CD14-positive monocyte (primary cell): ENCODE measurements at regions not wholly inside any gene's neighbourhood (a gene's known extent, or its start where the extent isn't known, plus 50 kb on each side); places are given as distances from the start of the nearest gene placed in this dataset.

ENCODE experiments used
- DNase-seq, 3 donors: peaks; one replicate each; pipeline ENCODE4 v3.0.0-alpha.2; 2011 to 2022
- H2AFZ ChIP-seq: 2 replicates; pipeline ENCODE4 v1.6.0; 2012; ENCODE audit warnings: mild to moderate bottlenecking, low read depth, low read length, inconsistent platforms; ENCODE audit not compliant: insufficient read depth, poor library complexity, severe bottlenecking
- H3K27ac ChIP-seq, 2 donors: 1 replicate in 1 of 2; 2 replicates in 1 of 2; pipeline ENCODE4 v1.5.1; 2012 to 2013; ENCODE audit warnings: low read length in 2 of 2, control low read depth in 1 of 2, inconsistent platforms in 1 of 2, low read depth in 1 of 2, mild to moderate bottlenecking in 1 of 2
- H3K27me3 ChIP-seq, 2 donors: one replicate each; pipeline versions ENCODE4 v1.6.0 to v1.6.1; 2011 to 2013; ENCODE audit warnings: low read length in 2 of 2; ENCODE audit not compliant: control insufficient read depth in 2 of 2, insufficient read depth in 2 of 2
- H3K36me3 ChIP-seq, 2 donors: replicated peaks in 1 of 2; 1 replicate in 1 of 2; 2 replicates in 1 of 2; pipeline versions ENCODE4 v1.5.1 to v1.6.1; 2012 to 2013; ENCODE audit warnings: low read length in 2 of 2, control low read depth in 1 of 2, inconsistent platforms in 1 of 2, mild to moderate bottlenecking in 1 of 2; ENCODE audit not compliant: insufficient read depth in 2 of 2, control insufficient read depth in 1 of 2
- H3K4me1 ChIP-seq, 2 donors: 1 replicate in 1 of 2; 2 replicates in 1 of 2; pipeline versions ENCODE4 v1.5.1 to v1.6.1; 2012 to 2013; ENCODE audit warnings: low read length in 2 of 2, control low read depth in 1 of 2, inconsistent platforms in 1 of 2, mild to moderate bottlenecking in 1 of 2, moderate library complexity in 1 of 2; ENCODE audit not compliant: insufficient read depth in 2 of 2, control insufficient read depth in 1 of 2
- H3K4me2 ChIP-seq: replicated peaks from 2 replicates; pipeline ENCODE3; 2012; ENCODE audit warnings: low read length, moderate library complexity, mild to moderate bottlenecking; ENCODE audit not compliant: poor library complexity, severe bottlenecking; ENCODE audit errors: extremely low read depth
- H3K4me3 ChIP-seq, 3 experiments: fragments of 200-600 bp in 1 of 3; sonication (generic) in 1 of 3; replicated peaks in 1 of 3; 1 replicate in 2 of 3; 2 replicates in 1 of 3; pipeline ENCODE4 v1.5.1; 2011 to 2013; ENCODE audit warnings: low read length in 3 of 3, mild to moderate bottlenecking in 3 of 3, control low read depth in 2 of 3, low read depth in 2 of 3, inconsistent platforms in 1 of 3, moderate library complexity in 1 of 3
- H3K79me2 ChIP-seq: 2 replicates; pipeline ENCODE4 v1.6.0; 2012; ENCODE audit warnings: mild to moderate bottlenecking, control low read depth, inconsistent platforms, low read length, moderate library complexity; ENCODE audit not compliant: insufficient read depth
- H3K9ac ChIP-seq: 2 replicates; pipeline ENCODE4 v1.6.0; 2017; ENCODE audit warnings: low read length, mild to moderate bottlenecking; ENCODE audit not compliant: insufficient read depth, poor library complexity, severe bottlenecking
- H3K9me3 ChIP-seq, 2 donors: replicated peaks in 1 of 2; 1 replicate in 1 of 2; 2 replicates in 1 of 2; pipeline versions ENCODE4 v1.5.1 to v1.6.1; 2012 to 2013; ENCODE audit warnings: low read length in 2 of 2, control low read depth in 1 of 2; ENCODE audit not compliant: control insufficient read depth in 1 of 2, insufficient read depth in 1 of 2
- H4K20me1 ChIP-seq: 2 replicates; pipeline ENCODE4 v1.6.0; 2012; ENCODE audit warnings: mild to moderate bottlenecking, low read length, control low read depth, moderate library complexity; ENCODE audit not compliant: insufficient read depth
- H3K27ac Mint-ChIP-seq, 7 donors: one replicate each; pipeline ENCODE4 v1.8.0; 2020; ENCODE audit warnings: mild to moderate bottlenecking in 7 of 7, mixed read lengths in 7 of 7, moderate library complexity in 6 of 7, inconsistent platforms in 2 of 7
- H3K27me3 Mint-ChIP-seq, 3 donors: one replicate each; pipeline ENCODE4 v1.8.0; 2021 to 2022; ENCODE audit warnings: low read depth in 3 of 3, mild to moderate bottlenecking in 3 of 3, mixed read lengths in 3 of 3, moderate library complexity in 3 of 3, inconsistent platforms in 1 of 3
- H3K36me3 Mint-ChIP-seq, 2 donors: one replicate each; pipeline ENCODE4 v1.8.0; 2020; ENCODE audit warnings: mixed read lengths in 2 of 2, inconsistent platforms in 1 of 2, mild to moderate bottlenecking in 1 of 2
- H3K4me1 Mint-ChIP-seq: one replicate; pipeline ENCODE4 v1.8.0; 2020; ENCODE audit warnings: mild to moderate bottlenecking, mixed read lengths
- H3K4me3 Mint-ChIP-seq, 2 donors: one replicate each; pipeline ENCODE4 v1.8.0; 2020; ENCODE audit warnings: mild to moderate bottlenecking in 2 of 2, mixed read lengths in 2 of 2, moderate library complexity in 1 of 2
- H3K9me3 Mint-ChIP-seq, 7 donors: one replicate each; pipeline ENCODE4 v1.8.0; 2020 to 2022; ENCODE audit warnings: mixed read lengths in 7 of 7, mild to moderate bottlenecking in 6 of 7, moderate library complexity in 6 of 7, inconsistent platforms in 2 of 7
- CTCF ChIP-seq: fragments of 200-600 bp; IDR thresholded peaks from one replicate; pipeline ENCODE4 v1.8.0; 2022; ENCODE audit warnings: antibody characterized with exemption, mild to moderate bottlenecking
- WGBS: methylation state at CpG from one replicate; pipeline ENCODE4 v1.1.5; 2013; ENCODE audit warnings: missing lambda C conversion rate; ENCODE audit not compliant: insufficient coverage; 5-methylcytosine and 5-hydroxymethylcytosine counted together
- intact Hi-C, 2 donors: fragments of 100-400 bp; cut with micrococcal nuclease; formaldehyde crosslinking; loops; one replicate each; pipeline versions ENCODE4 v1.15.0 to v1.15.1; 2023

- no peaks in the 10 kb centered on the region for H3K27me3 ChIP-seq
- no peak overlapping the region for H3K9ac ChIP-seq
- Mint-ChIP-seq H3K4me1 (no peaks in the 10 kb centered on the region), H3K27me3 (peaks cover 0 to 1% (median 0%) of the 10 kb centered on the region in 3 donors), H3K9me3 (peaks cover 7 to 17% (median 10%) of the 10 kb centered on the region in 7 donors), H3K27ac (no peak overlapping the region), H3K36me3 (no peaks in the 10 kb centered on the region), H3K4me3 (no peak overlapping the region)
- H3K36me3 ChIP-seq = no peaks in the 10 kb centered on the region
- H3K9me3 ChIP-seq = peaks cover 6 to 11% of the 10 kb centered on the region in 2 donors
- no peak overlapping the region for H3K27ac ChIP-seq
- no peak overlapping the region for H2AFZ ChIP-seq
- intact Hi-C loops = no loop called here
- H3K4me2 ChIP-seq = no peak overlapping the region
- no peak overlapping the region for H3K4me3 ChIP-seq
- no peaks in the 10 kb centered on the region for H3K79me2 ChIP-seq
- no peaks in the 10 kb centered on the region for H4K20me1 ChIP-seq
- DNase-seq = no peak
- no peak for TF ChIP-seq CTCF
- H3K4me1 ChIP-seq = no peaks in the 10 kb centered on the region
These were observed 195.0 kb downstream of the FBXO4 start for GRCh38 chr5:42120070-42120469.

- TF ChIP-seq CTCF = no peak
- 88% methylated on average over 1 of the region's 2 CpGs for WGBS
- Histone ChIP-seq H3K4me2 (no peak overlapping the region), H3K27ac (no peak overlapping the region), H3K4me3 (no peak overlapping the region), H3K36me3 (no peaks in the 10 kb centered on the region), H3K9ac (no peak overlapping the region), H3K79me2 (no peaks in the 10 kb centered on the region), H3K9me3 (peaks cover 6 to 11% of the 10 kb centered on the region in 2 donors), H3K4me1 (no peaks in the 10 kb centered on the region), H4K20me1 (no peaks in the 10 kb centered on the region), H3K27me3 (no peaks in the 10 kb centered on the region), H2AFZ (no peak overlapping the region)
- H3K9me3 Mint-ChIP-seq = peaks cover 3 to 13% (median 5%) of the 10 kb centered on the region in 7 donors
- no peak overlapping the region for H3K4me3 Mint-ChIP-seq
- H3K27me3 Mint-ChIP-seq = peaks cover 0 to 1% (median 0%) of the 10 kb centered on the region in 3 donors
- DNase-seq = no peak
- intact Hi-C loops = no loop called here
- no peak overlapping the region for H3K27ac Mint-ChIP-seq
- no peaks in the 10 kb centered on the region for H3K4me1 Mint-ChIP-seq
- H3K36me3 Mint-ChIP-seq = no peaks in the 10 kb centered on the region
These were observed 196.3 kb downstream of the FBXO4 start for GRCh38 chr5:42121401-42121800.
